Loucy (cell line): ENCODE measurements at regions not wholly inside any gene's neighbourhood (a gene's known extent, or its start where the extent isn't known, plus 50 kb on each side); places are given as distances from the start of the nearest gene placed in this dataset.
"Not testable (repeated sequence)": the region's sequence is repeated elsewhere in the genome, so short reads cannot be mapped to it uniquely, and the experiment has no call there.

Source experiments
- CTCF ChIP-seq: fragments of 200-600 bp; sonication (generic); conservative IDR thresholded peaks from 2 replicates; pipeline ENCODE4 v1.5.1; 2014; ENCODE audit warnings: mild to moderate bottlenecking, antibody characterized with exemption, low read length
- EZH2phosphoT487 ChIP-seq: fragments of 200-600 bp; IDR thresholded peaks from 2 replicates; pipeline ENCODE4 v1.6.1; 2018; ENCODE audit warnings: antibody characterized with exemption, mild to moderate bottlenecking, moderate library complexity, borderline replicate concordance

GRCh38 chrX:109912993-109913392 lies 89.9 kb upstream of the TMEM164 start:
- not testable (repeated sequence) for TF ChIP-seq CTCF, EZH2phosphoT487
